GM10248 (cell line): ENCODE measurements at regions not wholly inside any gene's neighbourhood (a gene's known extent, or its start where the extent isn't known, plus 50 kb on each side); places are given as distances from the start of the nearest gene placed in this dataset.

Experiments used
- CTCF ChIA-PET: fragments of 300-600 bp; sonication (Branson Sonifier 250); formaldehyde crosslinking; extraction: SDS; loops from one replicate; lab custom pipeline; 2021; ENCODE audit warnings: antibody characterized with exemption; lab: Yijun Ruan, JAX
- POLR2A ChIA-PET: fragments of 350-650 bp; sonication (Branson Sonifier 250); formaldehyde crosslinking; extraction: SDS; loops from one replicate; lab custom pipeline; 2020; ENCODE audit warnings: antibody characterized with exemption; lab: Yijun Ruan, JAX
- DNase-seq: peaks from one replicate; pipeline ENCODE4 v3.0.0; 2012; ENCODE audit errors: extremely low spot score
- TF ChIP-seq, protein P1 (sequence below): IDR thresholded peaks from 2 replicates; pipeline ENCODE4 v1.5.1; 2012; ENCODE audit warnings: mild to moderate bottlenecking, low read depth; ENCODE audit errors: extremely low read depth, missing control alignments, control extremely low read depth

DNA sequence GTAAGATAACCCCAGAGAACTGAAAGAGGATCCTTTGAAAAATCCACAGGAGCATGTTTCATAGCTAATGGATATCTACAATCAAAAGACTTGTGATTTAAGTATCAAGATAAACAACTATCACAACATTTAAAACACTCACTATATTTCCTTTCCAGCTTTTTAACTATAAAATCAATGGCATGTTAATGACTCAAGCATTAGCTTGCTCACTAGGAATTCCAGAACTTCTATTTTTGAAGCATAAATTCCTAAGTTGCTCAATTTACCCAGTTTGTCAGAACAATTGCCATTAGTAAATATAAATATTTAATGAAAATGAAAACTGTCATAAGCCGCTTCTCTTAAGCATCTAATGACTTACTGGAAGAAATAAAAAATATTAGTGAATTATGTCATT lies 355.3 kb downstream of the PRELID2 start:
- TF ChIP-seq, protein P1, sequence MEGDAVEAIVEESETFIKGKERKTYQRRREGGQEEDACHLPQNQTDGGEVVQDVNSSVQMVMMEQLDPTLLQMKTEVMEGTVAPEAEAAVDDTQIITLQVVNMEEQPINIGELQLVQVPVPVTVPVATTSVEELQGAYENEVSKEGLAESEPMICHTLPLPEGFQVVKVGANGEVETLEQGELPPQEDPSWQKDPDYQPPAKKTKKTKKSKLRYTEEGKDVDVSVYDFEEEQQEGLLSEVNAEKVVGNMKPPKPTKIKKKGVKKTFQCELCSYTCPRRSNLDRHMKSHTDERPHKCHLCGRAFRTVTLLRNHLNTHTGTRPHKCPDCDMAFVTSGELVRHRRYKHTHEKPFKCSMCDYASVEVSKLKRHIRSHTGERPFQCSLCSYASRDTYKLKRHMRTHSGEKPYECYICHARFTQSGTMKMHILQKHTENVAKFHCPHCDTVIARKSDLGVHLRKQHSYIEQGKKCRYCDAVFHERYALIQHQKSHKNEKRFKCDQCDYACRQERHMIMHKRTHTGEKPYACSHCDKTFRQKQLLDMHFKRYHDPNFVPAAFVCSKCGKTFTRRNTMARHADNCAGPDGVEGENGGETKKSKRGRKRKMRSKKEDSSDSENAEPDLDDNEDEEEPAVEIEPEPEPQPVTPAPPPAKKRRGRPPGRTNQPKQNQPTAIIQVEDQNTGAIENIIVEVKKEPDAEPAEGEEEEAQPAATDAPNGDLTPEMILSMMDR: no peak
- DNase-seq: no peak
- CTCF ChIA-PET: interaction anchor here (1.4 kb wide), 1 partner anchor 11 kb away, joined by 4 read pairs; no protein-coding TSS in a partner anchor
- POLR2A ChIA-PET: no interaction called here

GRCh38 chr5:145479271-145479670 lies 355.9 kb downstream of the PRELID2 start:
- TF ChIP-seq, protein P1: no peak
- ChIA-PET CTCF (interaction anchor here (1.4 kb wide), 1 partner anchor 10 kb away, joined by 4 read pairs; no protein-coding TSS in a partner anchor), POLR2A (no interaction called here)
- no peak for DNase-seq

DNA sequence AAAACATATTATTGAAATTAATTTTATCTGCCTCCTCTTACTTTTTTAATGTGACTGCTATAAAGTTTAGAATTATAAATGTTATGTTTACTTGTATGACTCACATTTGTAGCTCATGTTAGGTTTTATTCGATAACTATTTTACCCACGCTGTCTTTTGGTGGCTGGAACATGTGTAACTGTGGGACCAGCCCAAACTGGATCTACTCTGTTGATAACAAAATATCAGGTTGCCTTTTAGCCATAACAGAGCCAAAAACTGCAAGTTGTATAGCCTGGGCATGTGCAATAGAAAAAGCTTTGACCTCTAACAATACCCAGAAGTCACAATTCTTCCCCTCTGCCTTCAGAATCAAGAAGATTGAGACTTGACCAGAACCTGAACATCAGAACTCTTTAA lies 356.5 kb downstream of the PRELID2 start:
- POLR2A ChIA-PET: no interaction called here
- CTCF ChIA-PET: interaction anchor here (1.4 kb wide), 1 partner anchor 10 kb away, joined by 4 read pairs; no protein-coding TSS in a partner anchor
- no peak for DNase-seq
- TF ChIP-seq, protein P1: no peak

GRCh38 chr5:145473042-145473642 lies 362.0 kb downstream of the PRELID2 start:
- no peak for DNase-seq

DNA sequence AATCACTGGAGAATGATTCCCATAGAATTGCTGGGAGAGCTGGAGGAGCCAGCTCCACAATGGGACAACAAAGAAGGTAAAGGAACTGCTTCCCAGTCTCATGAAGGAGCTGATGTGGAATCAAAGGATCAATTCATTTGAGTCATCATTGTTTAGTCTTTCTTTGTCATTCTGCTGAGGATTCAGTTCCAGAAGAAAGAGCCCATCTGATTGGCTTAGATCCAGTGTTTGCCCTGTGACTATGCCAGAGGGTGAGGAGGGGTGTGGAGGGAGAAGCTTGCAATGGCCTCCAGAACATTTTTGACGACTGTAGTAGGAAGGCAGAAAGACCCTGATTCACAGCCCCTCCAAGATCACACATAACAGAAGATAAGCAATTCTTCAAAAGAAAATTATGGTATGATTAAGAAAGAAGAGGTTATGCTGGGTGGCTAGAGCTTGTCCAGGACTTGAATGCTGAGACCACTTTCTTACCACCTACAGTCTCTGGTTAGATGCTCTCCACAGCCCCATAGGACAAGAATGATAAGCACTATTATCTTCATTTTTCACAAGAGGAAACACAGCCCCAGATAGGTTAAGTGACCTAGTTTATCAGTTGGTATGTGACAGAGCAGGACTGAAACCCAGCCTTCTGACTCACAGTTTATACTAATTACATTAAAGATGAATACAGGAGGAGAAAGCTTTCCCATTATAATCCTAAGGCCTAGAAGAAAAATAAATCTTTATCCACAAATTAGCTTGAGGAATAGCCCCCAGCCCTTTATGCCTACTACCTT lies 363.1 kb downstream of the PRELID2 start:
- CTCF ChIA-PET: interaction anchor here (1.0 to 1.5 kb wide), 2 partner anchors 12 to 18 kb away, joined by 4 to 7 read pairs; no protein-coding TSS in a partner anchor

More at GRCh38 chr5:145473042-145473642, 362.0 kb downstream of the PRELID2 start:
- ChIA-PET POLR2A (no interaction called here), CTCF (no interaction called here)
- TF ChIP-seq, protein P1: no peak

GRCh38 chr5:145471026-145471425 lies 364.1 kb downstream of the PRELID2 start:
- ChIA-PET CTCF (interaction anchor here (1.3 to 1.5 kb wide), 2 partner anchors 11 to 19 kb away, joined by 5 to 7 read pairs; no protein-coding TSS in a partner anchor), POLR2A (no interaction called here)
- TF ChIP-seq, protein P1: no peak
- DNase-seq: no peak

More for the DNA sequence above, 363.1 kb downstream of the PRELID2 start:
- no peak for DNase-seq
- POLR2A ChIA-PET: no interaction called here
- TF ChIP-seq, protein P1: no peak
